DMS153 (cell line): ENCODE measurements at regions not wholly inside any gene's neighbourhood (a gene's known extent, or its start where the extent isn't known, plus 50 kb on each side); places are given as distances from the start of the nearest gene placed in this dataset.
"Not testable (repeated sequence)": the region's sequence is repeated elsewhere in the genome, so short reads cannot be mapped to it uniquely, and the experiment has no call there.

Experiments used
- DNase-seq: peaks from one replicate; lab custom pipeline; 2025; lab: John Stamatoyannopoulos, UW

- not testable (repeated sequence) for DNase-seq
Measured at GRCh38 chr5:71822065-71822464, 103.0 kb downstream of the CARTPT start.

GRCh38 chr5:71825992-71826391 is 106.9 kb downstream of the CARTPT start:
- DNase-seq, result no peak

GRCh38 chr5:71828291-71829040 is 109.4 kb downstream of the CARTPT start:
- DNase-seq, result no peak

- no peak for DNase-seq
Measured at GRCh38 chr5:71829206-71829605, 110.1 kb downstream of the CARTPT start.

- DNase-seq, result peak; percentile 66
Measured at GRCh38 chr5:71830681-71831539, 111.8 kb downstream of the CARTPT start.

- DNase-seq, result no peak
Measured at GRCh38 chr5:71832812-71833715, 114.0 kb downstream of the CARTPT start.

- DNase-seq, result no peak
Measured at GRCh38 chr5:71834601-71835000, 115.5 kb downstream of the CARTPT start.

GRCh38 chr5:71836084-71836483 is 117.0 kb downstream of the CARTPT start:
- no peak for DNase-seq

GRCh38 chr5:71836559-71837112 is 117.6 kb downstream of the CARTPT start:
- no peak for DNase-seq

- no peak for DNase-seq
Measured at GRCh38 chr5:71838286-71838685, 119.2 kb downstream of the CARTPT start.

GRCh38 chr5:71839096-71839884 is 120.2 kb downstream of the CARTPT start:
- DNase-seq, result no peak

- DNase-seq, result no peak
Measured at GRCh38 chr5:71841107-71841506, 122.0 kb downstream of the CARTPT start.

GRCh38 chr5:71843111-71843510 is 124.0 kb downstream of the CARTPT start:
- DNase-seq, result no peak

- no peak for DNase-seq
Measured at GRCh38 chr5:71844862-71845261, 125.8 kb downstream of the CARTPT start.

- no peak for DNase-seq
Measured at GRCh38 chr5:71859515-71859914, 140.4 kb downstream of the CARTPT start.

- DNase-seq, result no peak
Measured at GRCh38 chr5:71860048-71860447, 141.0 kb downstream of the CARTPT start.

GRCh38 chr5:71861682-71862081 is 142.6 kb downstream of the CARTPT start:
- no peak for DNase-seq

GRCh38 chr5:71862087-71862486 is 143.0 kb downstream of the CARTPT start:
- DNase-seq, result no peak

GRCh38 chr5:71862507-71863060 is 143.5 kb downstream of the CARTPT start:
- no peak for DNase-seq

- no peak for DNase-seq
Measured at GRCh38 chr5:71864730-71865601, 145.9 kb downstream of the CARTPT start.
